ENCODE measurements at regions not wholly inside any gene's neighbourhood (a gene's known extent, or its start where the extent isn't known, plus 50 kb on each side); places are given as distances from the start of the nearest gene placed in this dataset.
"Not testable (repeated sequence)": the region's sequence is repeated elsewhere in the genome, so short reads cannot be mapped to it uniquely, and the experiment has no call there.

DNA sequence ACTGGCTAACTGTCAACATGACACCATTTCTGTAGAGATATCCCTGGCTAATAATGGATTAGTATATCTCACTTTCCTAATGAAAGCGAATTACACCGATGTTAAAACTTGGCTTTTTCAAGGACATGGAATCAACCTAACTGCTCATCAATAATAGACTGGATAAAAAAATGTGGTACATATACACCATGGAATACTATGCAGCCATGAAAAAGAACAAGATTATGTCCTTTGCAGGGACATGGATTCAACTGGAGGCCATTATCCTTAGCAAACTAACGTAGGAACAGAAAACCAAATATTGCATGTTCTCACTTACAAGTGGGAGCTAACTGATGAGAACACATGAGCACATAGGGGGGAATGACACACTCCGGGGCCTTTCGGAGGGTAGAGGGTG lies 62.6 kb downstream of the ZIC1 start:
- no peak for DNase-seq (ENCODE audit: low spot score)

DNA sequence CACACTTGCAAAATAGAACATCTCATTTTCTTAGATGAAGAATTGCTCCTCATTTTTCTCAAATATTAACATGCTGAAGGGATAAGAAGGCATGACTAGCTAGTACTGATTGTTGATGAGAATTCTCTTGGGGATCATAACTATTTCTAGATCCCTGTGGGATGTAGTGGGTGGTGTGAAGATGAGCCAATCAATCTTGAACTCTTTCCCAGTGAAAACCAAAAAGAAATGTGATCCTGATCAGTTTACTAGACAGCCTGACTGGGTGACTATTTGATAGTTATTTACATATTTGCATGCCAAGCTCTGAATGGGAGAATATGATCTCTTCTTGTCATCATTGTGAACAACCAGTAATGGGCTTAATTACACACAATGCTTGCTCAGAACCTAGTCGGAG lies 63.7 kb downstream of the ZIC1 start:
- peak; percentile 56 for DNase-seq (ENCODE audit: low spot score)

DNA sequence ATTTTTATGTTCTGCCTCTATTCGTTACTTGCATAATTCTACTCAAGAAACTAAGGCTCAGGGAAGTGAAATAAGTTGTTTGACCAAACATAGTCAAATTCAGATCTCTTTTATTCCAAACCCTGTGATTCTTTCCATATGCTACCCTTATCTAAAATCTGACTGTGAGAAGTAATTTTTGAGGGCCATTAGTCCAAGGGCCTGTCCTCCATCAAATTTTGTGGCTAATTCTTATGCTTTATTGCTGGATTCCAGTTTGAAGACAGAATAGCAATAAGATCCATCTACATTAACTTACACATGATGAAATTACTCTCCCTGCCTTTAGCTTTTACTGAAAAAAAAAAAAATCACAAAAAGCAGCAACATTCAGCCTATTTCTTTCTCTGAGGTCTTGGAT lies 74.0 kb downstream of the ZIC1 start:
- no peak for DNase-seq (ENCODE audit: low spot score)

DNA sequence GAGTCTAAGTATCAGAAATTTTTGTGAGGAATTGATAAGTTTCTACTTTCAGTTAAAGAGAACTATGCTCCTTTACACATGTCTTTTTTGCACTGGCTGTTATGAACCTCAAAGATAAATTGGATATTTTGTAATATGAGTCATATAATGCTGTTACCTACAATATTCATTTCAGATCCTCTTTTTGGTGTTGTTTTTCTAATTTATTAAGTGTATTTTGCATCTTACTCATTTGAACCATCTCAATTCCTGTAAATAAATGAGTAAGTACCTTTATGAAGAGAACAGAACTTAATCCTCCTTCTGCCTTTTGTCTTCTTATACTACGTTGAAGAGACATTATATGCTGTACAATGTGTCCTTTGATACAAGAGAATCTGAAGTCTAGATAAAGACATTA lies 74.4 kb downstream of the ZIC1 start:
- no peak for DNase-seq (ENCODE audit: low spot score)

DNA sequence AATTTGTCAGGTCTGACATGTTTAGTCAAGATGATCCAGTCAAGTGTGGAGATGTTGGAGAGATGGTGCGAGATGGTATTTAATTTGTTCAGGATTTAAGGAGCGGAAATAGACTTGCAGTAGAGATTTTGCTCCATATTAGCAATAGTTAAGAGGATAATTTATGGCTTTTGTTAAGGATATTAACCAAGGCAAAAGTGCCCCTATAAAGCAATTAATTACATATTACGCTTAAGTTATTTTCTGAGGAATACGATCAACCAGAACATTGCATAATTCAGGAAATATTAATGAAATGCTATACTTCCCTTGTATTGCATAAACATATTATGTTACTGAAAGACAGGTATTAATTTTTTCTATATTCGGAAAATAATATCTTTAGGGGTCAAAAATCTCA lies 83.9 kb downstream of the ZIC1 start:
- no peak for DNase-seq (ENCODE audit: low spot score)

DNA sequence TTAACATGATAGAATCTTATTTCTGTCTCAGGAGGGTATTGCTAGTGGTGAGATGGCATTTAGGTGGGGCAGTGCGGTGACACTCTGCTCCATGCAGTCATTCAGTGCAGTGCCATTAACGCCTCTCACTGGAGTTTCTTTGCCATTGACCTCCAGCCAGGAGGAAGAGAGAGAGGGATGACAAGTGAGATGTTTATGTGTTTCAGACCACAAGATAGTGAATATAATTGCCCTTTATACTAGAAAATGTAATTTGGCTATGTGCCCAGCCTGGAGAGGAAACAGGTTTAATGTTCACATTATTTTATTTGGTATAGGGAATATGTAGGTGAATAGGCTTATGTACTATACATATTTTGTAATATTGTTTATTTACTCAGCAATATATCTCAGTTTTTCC lies 84.5 kb downstream of the ZIC1 start:
- no peak for DNase-seq (ENCODE audit: low spot score)

DNA sequence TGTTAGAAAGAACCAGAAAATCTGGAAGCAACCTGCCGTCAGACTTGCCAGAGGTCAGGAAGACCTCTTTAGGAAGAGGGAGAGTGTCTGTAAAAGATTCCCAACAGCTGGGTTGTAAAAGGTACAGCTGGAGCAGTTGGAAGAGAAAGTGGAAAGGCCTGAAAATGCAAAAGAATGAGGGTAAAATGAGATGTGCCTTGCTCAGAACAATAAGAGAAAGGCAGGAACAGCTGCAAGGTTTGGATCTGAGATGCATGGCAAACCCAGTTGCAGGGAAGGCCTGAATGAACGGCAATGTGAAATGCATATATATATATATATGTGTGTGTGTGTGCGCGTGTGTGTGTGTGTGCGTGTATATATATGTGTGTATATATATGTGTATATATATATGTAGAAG lies 88.1 kb downstream of the ZIC1 start:
- DNase-seq (ENCODE audit: low spot score) = no peak

DNA sequence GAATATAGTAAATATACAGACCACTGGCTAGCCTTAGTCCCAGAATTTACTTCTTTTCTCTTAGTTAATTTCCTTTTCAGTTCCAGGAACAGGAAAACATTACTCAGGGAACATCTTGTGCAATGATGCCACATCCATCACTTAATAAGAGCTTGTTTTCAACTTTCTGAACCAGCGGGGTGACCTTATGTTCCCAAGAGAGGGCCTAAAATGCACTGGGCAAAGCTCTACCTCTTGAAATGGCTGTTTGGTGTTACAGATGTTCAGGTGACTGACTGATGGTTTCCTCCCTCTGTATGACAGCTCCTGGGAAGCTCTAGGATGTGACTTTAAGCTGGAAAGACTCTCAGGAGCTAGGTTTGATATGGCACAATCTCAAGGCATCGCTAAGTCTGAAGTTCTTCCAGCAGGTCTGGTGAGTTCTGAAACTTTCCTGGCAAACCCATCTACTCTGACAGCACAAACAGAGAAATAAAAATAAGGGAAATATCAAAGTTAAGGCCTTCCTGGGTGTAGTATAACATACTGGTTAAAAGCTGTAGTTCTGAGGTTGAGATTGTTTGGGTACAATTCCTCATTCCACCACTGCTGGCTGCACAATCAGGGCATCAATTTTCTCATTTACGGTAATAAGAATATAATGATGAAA lies 98.6 kb downstream of the ZIC1 start:
- no peak for DNase-seq (ENCODE audit: low spot score)

DNA sequence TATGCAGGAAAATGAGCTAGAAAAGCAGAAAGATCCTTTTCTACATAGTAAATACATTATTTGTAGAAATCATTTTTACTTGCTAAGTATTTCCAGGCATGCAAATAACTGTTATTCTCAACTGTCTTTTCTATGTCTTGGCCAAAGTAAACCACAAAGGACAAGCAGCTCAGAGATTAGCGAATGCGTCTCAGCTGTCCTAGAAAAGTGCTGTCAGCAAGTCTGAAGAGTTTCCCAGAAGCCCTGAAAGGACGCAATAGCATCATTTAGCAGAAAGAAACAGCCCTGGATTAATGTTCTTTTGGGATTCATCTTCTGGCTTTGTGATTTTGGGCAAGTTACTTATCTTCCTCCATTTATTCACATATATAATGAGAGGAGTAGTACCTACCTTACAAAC lies 100.3 kb downstream of the ZIC1 start:
- no peak for DNase-seq (ENCODE audit: low spot score)

DNA sequence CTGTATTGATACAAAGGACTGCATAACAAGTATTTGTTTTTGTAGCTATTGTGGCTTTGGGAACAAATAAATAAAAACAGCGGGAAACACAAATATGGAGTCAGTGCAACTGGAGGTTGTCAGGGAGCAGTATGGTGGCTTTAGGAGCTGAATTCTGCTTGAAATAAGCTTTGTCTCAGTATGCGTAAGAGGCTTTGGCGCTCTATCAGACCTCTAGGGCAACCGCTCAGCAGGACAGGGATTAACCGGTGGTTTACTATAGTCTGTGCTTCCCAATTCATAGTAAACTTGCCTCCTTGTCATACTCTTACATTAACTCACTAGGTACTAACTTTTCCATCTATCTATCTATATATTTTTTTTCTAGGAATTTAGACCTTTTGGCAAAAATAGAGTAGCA lies 104.6 kb downstream of the ZIC1 start:
- no peak for DNase-seq (ENCODE audit: low spot score)

DNA sequence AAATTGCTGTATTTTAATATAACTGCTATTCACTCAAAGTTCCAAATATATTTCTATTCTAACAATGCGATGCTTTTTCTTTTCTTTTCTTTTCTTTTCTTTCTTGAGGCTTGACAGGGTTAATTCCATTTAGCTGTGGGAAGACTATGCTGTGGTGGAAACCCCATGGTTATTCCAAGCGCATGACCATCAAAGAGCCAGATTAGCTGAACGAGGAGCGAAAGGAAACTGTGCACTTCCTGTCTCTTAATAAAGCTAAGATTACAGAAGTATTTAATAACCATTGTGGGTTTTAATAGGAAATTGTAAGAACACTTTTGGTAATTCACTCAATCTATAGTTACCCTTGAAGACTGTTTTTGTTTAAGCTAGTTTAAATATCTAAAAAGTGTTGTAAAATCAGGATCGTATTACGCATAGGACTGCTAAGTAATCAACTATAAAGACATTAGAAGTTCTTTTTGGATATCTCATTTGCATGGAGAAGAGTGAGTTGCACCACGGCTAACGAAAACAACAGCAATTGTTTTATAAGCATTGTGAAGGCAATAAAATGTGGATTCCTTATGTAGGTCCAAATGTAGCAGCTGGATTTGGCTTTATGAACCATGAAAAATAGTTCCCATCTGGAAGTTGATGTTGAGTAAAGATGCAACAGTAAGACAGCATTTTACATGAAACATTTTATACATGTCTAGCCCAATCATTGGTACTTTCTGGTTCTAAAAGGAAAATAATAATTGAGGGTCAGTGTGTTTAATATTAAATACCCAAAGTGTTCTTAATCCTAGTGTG lies 105.4 kb downstream of the ZIC1 start:
- DNase-seq (ENCODE audit: low spot score) = no peak

DNA sequence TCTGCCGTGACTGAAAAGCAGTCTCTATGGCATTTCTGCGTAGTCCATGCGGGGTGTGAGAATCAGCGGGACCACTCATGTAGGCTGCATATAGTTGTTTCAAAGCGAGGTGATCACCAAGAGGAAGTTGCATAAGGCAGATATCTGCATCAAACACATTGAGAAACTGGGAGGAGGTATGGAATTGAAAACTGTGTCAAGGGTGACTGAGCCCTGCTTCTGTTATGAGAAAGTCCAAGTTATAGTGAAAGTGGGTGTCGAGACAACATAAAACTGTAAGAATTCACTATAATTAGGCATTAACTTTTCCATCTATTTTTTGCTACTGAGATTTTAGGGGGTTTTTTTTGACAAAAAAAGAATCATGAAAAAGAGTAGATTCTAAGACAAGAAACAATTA lies 109.3 kb downstream of the ZIC1 start:
- no peak for DNase-seq (ENCODE audit: low spot score)

DNA sequence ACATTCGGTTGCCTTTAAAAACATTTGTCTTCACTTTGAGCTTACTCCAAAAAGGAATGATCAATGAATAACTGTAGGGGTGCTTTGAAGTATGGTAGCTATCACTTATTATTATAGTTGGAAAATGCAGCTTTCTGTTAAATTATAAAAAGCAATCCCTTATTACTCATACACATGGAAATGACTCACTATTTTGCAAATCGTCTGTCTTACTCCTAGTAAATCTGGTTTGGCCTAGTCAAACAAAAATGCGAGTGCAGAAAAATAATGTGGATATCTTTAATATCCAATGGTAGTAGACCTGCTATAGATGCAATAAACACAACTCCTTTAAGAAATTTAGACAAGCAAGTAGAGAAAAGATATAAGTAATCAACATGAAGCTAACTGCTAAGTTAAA lies 112.5 kb downstream of the ZIC1 start:
- peak; percentile 13 for DNase-seq (ENCODE audit: low spot score)

DNA sequence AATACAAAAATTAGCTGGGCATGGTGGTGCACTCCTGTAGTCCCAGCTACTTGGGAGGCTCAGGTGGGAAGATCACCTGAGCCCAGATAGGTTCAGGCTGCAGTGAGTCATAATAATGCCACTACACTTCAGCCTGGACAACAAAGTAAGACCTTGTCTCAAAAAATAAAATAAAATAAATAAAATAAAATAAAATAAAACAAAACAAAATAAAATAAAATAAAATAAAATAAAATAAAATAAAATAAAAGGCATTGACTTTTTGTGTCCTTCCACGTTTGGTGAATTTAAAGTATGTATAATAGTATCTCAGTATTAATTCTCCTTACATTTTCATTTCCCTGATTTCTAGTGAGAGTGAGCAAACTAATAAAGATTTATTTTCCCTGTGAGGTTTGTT lies 113.6 kb downstream of the ZIC1 start:
- DNase-seq (ENCODE audit: low spot score) = not testable (repeated sequence)

DNA sequence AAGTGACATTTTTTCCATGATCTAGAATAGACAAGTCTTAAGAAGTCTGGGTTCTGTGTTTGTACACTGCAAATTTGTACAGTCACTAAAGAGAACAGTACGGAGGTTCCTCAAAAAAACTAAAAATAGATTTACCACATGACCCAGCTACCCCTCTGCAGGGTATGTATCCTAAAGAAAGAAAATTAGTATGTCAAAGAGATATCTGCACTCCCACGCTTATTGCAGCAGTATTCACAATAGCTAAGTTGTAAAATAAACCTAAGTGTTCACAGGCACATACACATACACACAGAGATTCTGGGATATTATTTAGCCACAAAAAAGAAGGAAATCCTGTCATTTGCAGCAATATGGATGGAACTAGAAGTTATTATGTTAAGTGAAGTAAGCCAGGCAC lies 120.4 kb downstream of the ZIC1 start:
- DNase-seq (ENCODE audit: low spot score) = no peak

DNA sequence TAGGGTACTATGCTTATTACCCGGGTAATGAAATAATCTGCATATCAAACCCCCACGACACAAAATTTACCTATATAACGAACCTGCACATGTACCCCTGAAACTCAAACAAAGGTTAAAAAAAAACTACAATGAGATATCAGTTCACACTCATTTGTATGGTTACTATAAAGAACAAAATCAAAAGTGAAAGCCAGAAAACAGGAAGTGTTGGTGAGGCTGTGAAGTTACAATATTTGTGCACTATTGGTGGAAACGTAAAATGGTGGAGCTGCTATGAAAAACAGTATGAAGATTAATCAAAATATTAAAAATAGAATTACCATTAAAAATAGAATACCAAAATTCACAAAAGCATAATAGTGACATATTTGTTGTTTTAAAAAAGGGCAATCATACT lies 128.9 kb downstream of the ZIC1 start:
- DNase-seq (ENCODE audit: low spot score) = no peak

DNA sequence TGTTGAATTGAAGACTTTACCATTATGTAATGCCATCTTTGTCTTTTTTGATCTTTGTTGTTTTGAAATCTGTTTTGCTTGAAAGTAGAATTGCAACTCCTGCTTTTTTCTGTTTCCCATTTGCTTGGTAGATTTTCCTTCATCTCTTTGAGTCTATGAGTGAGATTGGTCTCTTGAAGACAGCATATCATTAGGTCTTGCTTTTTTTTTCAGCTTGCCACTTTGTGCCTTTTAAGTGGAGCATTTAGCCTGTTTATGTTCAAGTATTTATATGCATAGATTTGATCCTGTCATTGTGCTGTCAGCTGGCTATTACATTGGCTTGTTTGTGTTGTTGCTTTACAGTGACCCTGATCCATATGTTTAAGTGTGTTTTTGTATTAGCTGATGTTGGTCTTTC lies 131.8 kb downstream of the ZIC1 start:
- DNase-seq (ENCODE audit: low spot score) = no peak

DNA sequence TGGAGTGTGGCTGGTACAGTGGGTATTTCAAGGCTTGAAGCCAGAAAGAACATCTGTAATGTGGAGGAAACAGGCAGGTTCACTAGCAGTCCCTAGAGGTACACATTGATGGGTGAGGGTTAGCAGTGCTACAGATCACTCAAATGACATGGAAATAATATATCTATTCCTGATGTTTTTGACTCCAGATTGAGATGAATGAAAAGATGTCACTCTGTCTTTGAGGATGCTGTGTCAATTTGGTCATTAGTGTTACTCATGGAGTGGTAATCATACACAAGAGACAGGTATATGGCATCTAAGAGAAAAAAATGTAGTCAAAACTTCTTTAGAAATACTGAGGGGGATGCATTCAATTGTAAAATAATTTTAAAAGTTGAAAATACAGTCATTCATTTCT lies 135.1 kb downstream of the ZIC1 start:
- no peak for DNase-seq (ENCODE audit: low spot score)

DNA sequence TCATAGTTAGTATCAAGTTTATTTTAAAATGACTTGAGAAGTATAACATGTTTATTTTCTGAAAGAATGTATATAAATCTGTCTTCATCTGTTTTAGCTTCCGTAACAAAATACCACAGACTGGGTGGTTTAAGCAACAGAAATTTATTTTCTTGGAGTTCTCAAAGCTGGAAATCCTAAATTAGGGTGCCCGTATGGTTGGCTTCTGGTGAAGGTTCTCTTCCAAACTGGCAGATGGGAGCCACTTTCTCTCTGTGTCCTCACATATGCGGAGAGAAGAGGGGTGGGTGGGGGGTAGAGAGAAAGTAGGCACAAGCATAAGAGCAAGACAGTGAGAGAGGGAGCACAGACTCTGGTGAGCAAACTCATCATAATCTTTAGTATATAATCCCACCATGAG lies 142.3 kb downstream of the ZIC1 start:
- no peak for DNase-seq (ENCODE audit: low spot score)

DNA sequence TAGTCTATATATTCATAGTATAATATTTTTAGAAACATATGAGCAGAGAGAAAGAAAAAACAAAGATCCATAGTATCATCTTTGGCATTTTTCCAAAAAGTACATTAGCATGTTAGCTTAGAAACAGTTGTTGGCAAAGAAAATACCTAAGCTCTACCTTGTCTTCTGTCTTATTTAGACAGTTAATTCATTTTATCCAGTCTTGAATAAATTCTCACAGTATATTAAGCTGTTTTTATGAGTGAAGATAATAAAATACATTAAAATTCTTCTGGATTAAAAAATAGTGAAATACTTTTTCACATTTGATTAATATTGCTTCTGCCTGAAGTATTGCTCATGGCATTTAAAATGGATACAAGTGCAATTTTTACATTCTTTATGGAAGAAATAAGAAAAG lies 145.2 kb downstream of the ZIC1 start:
- no peak for DNase-seq (ENCODE audit: low spot score)

DNA sequence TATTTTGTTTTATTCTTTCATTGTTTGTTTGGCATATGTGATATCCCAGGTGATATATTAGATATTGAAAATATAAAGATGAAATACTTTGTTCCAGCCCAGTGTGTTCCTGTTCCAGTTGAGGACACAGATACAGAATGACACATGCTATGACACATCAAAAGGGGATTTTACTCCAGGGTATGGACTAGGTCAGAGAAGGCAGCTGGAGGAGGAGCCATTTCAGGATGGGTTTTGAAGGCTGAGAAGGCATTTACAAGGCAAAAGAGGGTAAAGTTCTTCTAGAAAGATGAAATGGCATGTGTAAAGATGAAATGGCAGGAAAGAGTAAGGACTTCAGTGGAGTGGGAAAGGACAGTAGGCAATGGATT lies 163.8 kb downstream of the ZIC1 start:
- DNase-seq (ENCODE audit: low spot score) = no peak

DNA sequence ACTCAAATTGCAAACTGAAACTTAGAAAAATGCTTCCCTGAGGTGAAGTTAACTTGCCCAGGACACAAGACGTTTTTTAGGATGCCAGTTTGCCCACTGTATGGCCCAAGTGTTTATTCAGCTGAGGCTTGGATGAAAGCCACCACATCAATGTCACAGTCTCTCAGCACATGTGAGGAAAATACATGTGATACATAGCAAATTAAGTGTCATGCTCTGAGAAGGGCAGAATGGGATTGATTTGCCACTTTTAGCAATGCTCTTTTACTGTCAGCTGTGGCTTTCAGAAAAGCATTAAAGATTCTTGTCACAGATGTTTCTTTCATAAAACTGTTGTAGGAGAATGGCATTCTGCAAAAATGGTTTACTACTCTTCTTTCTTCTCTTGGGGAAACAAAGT lies 165.5 kb downstream of the ZIC1 start:
- DNase-seq (ENCODE audit: low spot score) = no peak

DNA sequence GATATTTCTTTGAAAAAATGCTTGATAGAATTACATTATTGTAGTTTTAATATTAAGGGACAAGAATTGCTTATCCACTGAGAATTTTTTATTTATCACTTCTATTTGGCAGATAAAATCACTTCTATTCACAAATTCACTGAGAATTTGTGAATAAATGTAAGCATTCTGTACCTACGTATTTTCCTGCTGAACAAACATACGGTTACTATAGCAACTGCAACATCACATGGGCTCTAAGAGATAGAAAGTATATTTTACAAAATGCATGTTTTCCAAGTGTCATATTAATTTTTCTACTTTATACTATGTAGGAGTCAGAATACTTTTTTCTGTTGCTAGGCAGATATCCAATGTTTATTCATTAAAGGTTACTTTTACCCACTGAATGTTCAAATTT lies 166.2 kb downstream of the ZIC1 start:
- DNase-seq (ENCODE audit: low spot score) = no peak

DNA sequence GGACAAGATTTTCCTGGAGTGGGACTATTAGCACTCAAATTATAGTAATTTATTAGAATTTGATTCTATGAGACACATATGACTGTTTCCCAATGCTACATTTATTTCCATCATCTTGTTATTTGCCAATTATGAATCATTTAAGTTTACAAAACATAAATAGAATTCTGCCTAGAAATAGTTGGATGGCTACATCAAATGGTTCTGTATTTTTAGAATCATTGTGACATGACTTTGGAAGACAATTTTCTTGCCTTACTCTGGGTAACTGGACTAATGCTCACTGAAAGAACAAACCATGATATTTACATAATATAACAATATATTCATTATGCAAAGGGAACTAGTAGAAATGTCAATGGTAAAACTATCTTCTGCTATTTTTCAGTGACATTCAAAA lies 173.5 kb downstream of the ZIC1 start:
- no peak for DNase-seq (ENCODE audit: low spot score)

Measured in Ammon's horn (tissue), 1 donor.